D721Med (cell line): ENCODE measurements at regions not wholly inside any gene's neighbourhood (a gene's known extent, or its start where the extent isn't known, plus 50 kb on each side); places are given as distances from the start of the nearest gene placed in this dataset.

Experiments used
- DNase-seq: peaks from one replicate; pipeline ENCODE4 v3.0.0; 2011; ENCODE audit warnings: low spot score; ENCODE audit not compliant: insufficient read length
- FAIRE-seq: peaks from 2 replicates; lab custom pipeline; 2011; peaks lifted over from hg19 to GRCh38; lab: Jason Lieb, UNC
- CTCF ChIP-seq: IDR thresholded peaks from 2 replicates; pipeline ENCODE4 v1.5.1; 2012; ENCODE audit warnings: mild to moderate bottlenecking, control low read depth; ENCODE audit not compliant: insufficient read depth; ENCODE audit errors: missing control alignments

DNA sequence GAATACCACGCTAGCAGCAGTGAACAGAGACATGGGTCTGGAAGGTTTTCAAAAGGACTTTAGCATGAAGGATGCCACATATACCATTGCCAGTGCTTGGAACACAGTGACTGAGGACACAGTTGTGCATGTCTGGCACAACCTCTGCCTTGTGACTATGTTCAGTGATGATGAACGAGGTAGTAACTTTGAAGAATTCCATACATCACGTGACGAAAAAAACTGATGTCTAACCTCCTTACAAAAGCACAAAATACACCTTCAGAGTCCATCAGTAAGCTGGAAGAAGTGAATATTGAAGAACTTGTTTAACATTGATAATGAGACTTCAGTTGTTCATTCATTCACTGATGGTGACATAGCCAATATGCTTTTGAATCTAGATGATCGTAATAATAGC is 594.8 kb upstream of the GRM7 start:
- no peak for FAIRE-seq
- TF ChIP-seq CTCF = no peak
- DNase-seq = no peak

DNA sequence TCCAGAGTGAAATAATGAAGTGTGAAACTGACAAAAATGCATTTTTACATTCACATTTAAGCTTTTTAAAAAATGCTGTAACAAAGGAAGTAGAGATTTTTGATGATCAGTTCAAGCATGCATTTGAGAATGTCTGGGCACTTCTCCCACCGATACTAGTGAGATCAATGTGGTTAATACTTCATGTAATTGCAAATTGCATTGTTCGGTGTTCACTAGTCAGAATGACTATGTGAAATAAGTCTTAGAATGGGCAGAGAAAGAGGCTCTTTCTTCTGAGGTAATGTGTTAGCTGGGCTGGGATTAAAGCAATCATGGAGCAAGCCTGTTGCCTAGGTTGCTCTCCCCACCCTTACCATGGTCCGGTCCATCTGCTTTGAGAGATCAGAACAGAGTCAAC is 587.0 kb upstream of the GRM7 start:
- FAIRE-seq (no peak), DNase-seq (no peak)
- no peak for TF ChIP-seq CTCF

GRCh38 chr3:6281662-6282061 is 579.3 kb upstream of the GRM7 start:
- TF ChIP-seq CTCF = no peak
- FAIRE-seq (no peak), DNase-seq (no peak)

DNA sequence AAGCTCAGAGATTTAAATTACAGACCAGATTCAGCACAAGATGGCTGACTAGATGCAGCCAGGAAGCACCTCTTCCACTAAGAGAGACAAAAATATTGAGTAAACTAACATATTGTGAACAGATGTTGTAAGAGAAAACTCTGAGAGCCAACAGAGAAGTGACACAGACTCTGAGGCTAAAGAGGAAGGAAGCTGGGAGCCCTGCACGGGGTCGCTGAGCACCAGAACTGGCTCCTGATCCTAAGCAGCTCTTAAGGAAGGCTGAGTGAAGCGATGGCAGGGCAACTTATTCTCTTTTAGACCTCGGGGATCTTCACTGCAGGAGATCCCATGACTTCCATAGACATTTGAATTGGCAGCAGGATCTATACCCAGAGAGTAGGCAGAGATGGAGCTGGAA is 578.0 kb upstream of the GRM7 start:
- DNase-seq = no peak
- no peak for TF ChIP-seq CTCF
- FAIRE-seq = no peak

- DNase-seq (no peak), FAIRE-seq (no peak)
- TF ChIP-seq CTCF = no peak
Observed at GRCh38 chr3:6287088-6287875, 573.6 kb upstream of the GRM7 start.

DNA sequence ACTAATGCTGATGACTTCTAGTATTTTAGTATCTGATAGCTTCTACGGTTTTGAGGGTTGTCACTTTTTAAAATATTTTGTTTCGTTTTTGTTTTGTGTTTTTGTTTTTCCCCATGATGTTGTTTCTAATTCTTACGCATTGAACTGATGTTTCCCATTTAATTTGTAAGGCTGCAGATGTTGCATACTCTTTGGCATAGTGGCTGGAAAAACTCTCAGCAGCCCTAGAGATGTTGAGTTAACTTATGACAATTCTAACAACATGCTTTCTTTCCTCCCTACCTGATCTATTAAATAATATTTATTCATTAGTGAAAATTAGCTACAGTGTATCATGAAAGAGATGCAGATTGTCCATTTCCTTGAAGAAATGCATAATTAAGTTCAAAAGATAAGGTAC is 559.3 kb upstream of the GRM7 start:
- no peak for TF ChIP-seq CTCF
- DNase-seq = no peak
- FAIRE-seq = no peak

- TF ChIP-seq CTCF = no peak
- FAIRE-seq (no peak), DNase-seq (no peak)
Observed at GRCh38 chr3:6315906-6316305, 545.0 kb upstream of the GRM7 start.
